ENCODE measurements at regions not wholly inside any gene's neighbourhood (a gene's known extent, or its start where the extent isn't known, plus 50 kb on each side); places are given as distances from the start of the nearest gene placed in this dataset.
"Not testable (repeated sequence)": the region's sequence is repeated elsewhere in the genome, so short reads cannot be mapped to it uniquely, and the experiment has no call there.

DNA sequence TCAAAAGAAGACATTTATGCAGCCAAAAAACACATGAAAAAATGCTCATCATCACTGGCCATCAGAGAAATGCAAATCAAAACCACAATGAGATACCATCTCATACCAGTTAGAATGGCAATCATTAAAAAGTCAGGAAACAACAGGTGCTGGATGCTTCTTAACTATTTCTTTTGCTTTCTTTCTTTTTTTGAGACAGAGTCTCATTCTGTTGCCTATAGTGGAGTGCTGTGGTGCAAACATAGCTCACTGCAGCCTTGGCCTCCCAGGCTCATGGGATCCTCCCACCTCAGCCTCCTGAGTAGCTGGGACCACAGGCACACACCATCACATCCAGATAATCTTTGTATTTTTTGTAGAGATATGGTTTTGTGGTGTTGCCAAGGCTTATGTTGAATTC, 387.7 kb downstream of the RAP2B start:
- DNase-seq; H3K9me3 Mint-ChIP-seq; intact Hi-C loops (cut with micrococcal nuclease); H3K27me3 Mint-ChIP-seq; POLR2A ChIA-PET; H3K36me3 Mint-ChIP-seq; H3K27ac Mint-ChIP-seq; CTCF ChIA-PET; H3K4me3 Mint-ChIP-seq: not testable (repeated sequence)
- peaks cover 15% of the 10 kb centered on the region for H3K4me1 Mint-ChIP-seq (ENCODE audit: low read depth)

DNA sequence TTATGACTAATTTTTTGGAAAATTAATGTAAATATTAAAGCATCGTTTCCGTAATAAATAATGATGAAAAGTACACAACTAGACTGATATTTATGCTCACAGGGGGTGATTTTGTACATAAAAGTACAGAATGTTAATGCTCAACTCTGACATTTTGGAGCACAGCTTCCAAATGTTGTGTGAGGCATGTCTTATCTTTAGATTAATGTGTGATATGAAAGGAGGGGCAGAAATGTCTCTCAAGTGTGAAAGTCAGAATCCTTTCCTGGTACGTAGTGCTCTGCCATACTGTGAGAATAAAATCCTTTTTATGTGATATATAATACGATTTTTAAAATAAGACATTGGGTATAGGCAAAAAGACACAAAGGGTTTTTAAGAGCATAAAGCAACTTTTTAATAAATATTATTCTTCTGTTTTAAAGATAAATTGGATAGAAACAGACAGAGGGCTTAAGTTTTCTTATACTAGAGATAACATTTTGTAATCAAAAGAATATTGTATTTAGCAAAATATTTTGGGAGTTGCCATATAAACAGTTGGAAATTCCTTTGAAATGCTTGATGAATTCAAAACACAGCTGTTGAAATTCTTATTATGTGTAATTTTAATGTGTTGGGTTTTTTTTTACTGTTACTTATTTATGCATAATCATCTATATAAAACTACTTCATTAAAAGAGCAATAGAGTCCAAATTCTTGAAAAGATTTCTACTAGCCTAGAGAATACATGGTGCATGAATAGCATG, 389.7 kb downstream of the RAP2B start:
- ChIA-PET CTCF (no interaction called here), POLR2A (no interaction called here)
- H3K36me3 Mint-ChIP-seq = no peaks in the 10 kb centered on the region
- no peak for DNase-seq
- intact Hi-C loops (cut with micrococcal nuclease) = loop anchor here (2.0 kb wide), 1 partner anchor 73 kb away; no protein-coding TSS in a partner anchor
- no peaks in the 10 kb centered on the region for H3K9me3 Mint-ChIP-seq
- H3K4me3 Mint-ChIP-seq = no peak overlapping the region
- peaks cover 20% of the 10 kb centered on the region for H3K4me1 Mint-ChIP-seq (ENCODE audit: low read depth)
- no peak overlapping the region for H3K27ac Mint-ChIP-seq
- no peaks in the 10 kb centered on the region for H3K27me3 Mint-ChIP-seq

GRCh38 chr3:153552887-153553604, 391.0 kb downstream of the RAP2B start:
- H3K4me1 Mint-ChIP-seq (ENCODE audit: low read depth) = peaks cover 16% of the 10 kb centered on the region
- ChIA-PET CTCF (no interaction called here), POLR2A (interaction anchor here (0.6 kb wide), 1 partner anchor 381 kb away, joined by 4 read pairs; no protein-coding TSS in a partner anchor)
- peaks cover 2% of the 10 kb centered on the region for H3K36me3 Mint-ChIP-seq
- no peak for DNase-seq
- H3K4me3 Mint-ChIP-seq = no peak overlapping the region
- no peak overlapping the region for H3K27ac Mint-ChIP-seq
- intact Hi-C loops (cut with micrococcal nuclease) = loop anchor here (1.0 to 2.0 kb wide), 2 partner anchors 24 to 72 kb away; no protein-coding TSS in a partner anchor
- H3K9me3 Mint-ChIP-seq = peaks cover 10% of the 10 kb centered on the region
- H3K27me3 Mint-ChIP-seq = no peaks in the 10 kb centered on the region

DNA sequence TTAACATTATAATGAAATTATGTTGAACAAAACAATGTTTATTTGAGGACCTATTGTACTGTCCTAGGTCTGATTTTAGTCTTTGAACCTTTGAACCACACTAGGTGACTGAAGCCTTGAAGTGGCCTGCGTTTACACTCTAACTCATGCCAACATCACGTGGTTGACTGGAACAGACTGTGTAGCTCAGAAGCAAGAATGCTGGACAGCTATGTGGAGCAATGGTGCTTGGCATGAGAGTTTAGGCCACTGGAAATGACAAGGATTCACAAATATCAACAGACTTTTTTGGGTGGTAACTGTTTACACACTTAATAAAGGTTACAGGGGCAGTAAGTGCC, 391.5 kb downstream of the RAP2B start:
- ChIA-PET POLR2A (interaction anchor here (0.6 kb wide), 1 partner anchor 382 kb away, joined by 4 read pairs; no protein-coding TSS in a partner anchor), CTCF (no interaction called here)
- no peak for DNase-seq
- H3K4me1 Mint-ChIP-seq (ENCODE audit: low read depth) = peaks cover 14% of the 10 kb centered on the region
- H3K36me3 Mint-ChIP-seq = peaks cover 8% of the 10 kb centered on the region
- no peak overlapping the region for H3K27ac Mint-ChIP-seq
- intact Hi-C loops (cut with micrococcal nuclease) = loop anchor here (1.0 to 2.0 kb wide), 2 partner anchors 24 to 71 kb away; no protein-coding TSS in a partner anchor
- no peak overlapping the region for H3K4me3 Mint-ChIP-seq
- H3K9me3 Mint-ChIP-seq = peaks cover 15% of the 10 kb centered on the region
- H3K27me3 Mint-ChIP-seq = no peaks in the 10 kb centered on the region

DNA sequence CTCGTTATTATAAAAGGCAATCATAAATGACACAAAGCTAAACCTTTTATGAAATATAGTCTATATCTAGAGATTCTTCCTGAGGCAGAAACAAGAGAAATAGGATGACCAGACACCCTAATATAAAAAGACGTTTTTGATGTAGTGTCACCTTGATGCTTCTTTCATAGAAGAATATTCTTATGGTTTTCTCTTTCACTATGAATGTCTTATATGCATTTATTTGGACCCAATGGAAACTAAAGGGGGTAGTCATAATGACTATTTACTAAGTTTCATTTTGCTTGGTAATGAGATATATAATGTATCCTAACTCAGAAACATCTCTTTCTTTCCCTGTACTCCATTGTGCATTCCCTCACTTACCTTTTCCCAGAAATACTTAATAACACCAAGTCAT, 393.9 kb downstream of the RAP2B start:
- intact Hi-C loops (cut with micrococcal nuclease) = no loop called here
- H3K27ac Mint-ChIP-seq = no peak overlapping the region
- H3K4me3 Mint-ChIP-seq = no peak overlapping the region
- DNase-seq = no peak
- CTCF ChIA-PET = interaction anchor here (0.8 kb wide), 1 partner anchor 39 kb away, joined by 3 read pairs; no protein-coding TSS in a partner anchor
- H3K4me1 Mint-ChIP-seq (ENCODE audit: low read depth) = peaks cover 14% of the 10 kb centered on the region
- POLR2A ChIA-PET = no interaction called here
- H3K27me3 Mint-ChIP-seq = no peaks in the 10 kb centered on the region
- H3K36me3 Mint-ChIP-seq = peaks cover 24% of the 10 kb centered on the region
- H3K9me3 Mint-ChIP-seq = peaks cover 35% of the 10 kb centered on the region

- H3K4me1 Mint-ChIP-seq (ENCODE audit: low read depth); H3K27me3 Mint-ChIP-seq; CTCF ChIA-PET; intact Hi-C loops (cut with micrococcal nuclease); H3K4me3 Mint-ChIP-seq; POLR2A ChIA-PET; H3K27ac Mint-ChIP-seq; DNase-seq: not testable (repeated sequence)
- Mint-ChIP-seq H3K9me3 (peaks cover 51% of the 10 kb centered on the region), H3K36me3 (peaks cover 29% of the 10 kb centered on the region)
Measured at GRCh38 chr3:153559366-153559765, 397.3 kb downstream of the RAP2B start.

GRCh38 chr3:153567011-153567410, 405.0 kb downstream of the RAP2B start:
- intact Hi-C loops (cut with micrococcal nuclease) = no loop called here
- POLR2A ChIA-PET = no interaction called here

DNA sequence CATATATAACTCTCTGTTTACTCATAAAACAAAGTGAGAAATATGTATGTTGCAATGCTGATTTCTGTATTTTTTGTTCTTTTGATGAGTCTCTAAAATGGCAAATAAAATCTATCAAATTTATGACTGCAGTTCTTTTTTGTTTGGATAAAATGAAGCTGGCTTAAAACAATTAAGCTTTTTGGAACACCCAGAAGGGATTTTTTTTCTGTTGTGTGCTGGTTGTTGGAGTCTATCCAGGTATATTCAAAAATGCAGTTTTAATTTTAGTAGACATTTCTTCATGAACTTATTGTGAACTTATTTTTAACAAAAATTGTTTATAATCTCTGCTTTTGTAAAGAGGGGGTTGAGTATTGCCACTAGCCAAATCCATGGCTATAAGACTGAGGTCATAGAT, 405.5 kb downstream of the RAP2B start:
- Mint-ChIP-seq H3K27me3 (no peaks in the 10 kb centered on the region), H3K9me3 (peaks cover 28% of the 10 kb centered on the region), H3K36me3 (peaks cover 13% of the 10 kb centered on the region), H3K27ac (no peak overlapping the region), H3K4me1 (ENCODE audit: low read depth) (no peaks in the 10 kb centered on the region), H3K4me3 (no peak overlapping the region)
- ChIA-PET POLR2A (no interaction called here), CTCF (no interaction called here)
- intact Hi-C loops (cut with micrococcal nuclease) = no loop called here
- no peak for DNase-seq

More at GRCh38 chr3:153567011-153567410, 405.0 kb downstream of the RAP2B start:
- Mint-ChIP-seq H3K27ac (no peak overlapping the region), H3K36me3 (peaks cover 13% of the 10 kb centered on the region), H3K4me3 (no peak overlapping the region), H3K4me1 (ENCODE audit: low read depth) (no peaks in the 10 kb centered on the region), H3K9me3 (peaks cover 29% of the 10 kb centered on the region), H3K27me3 (no peaks in the 10 kb centered on the region)
- CTCF ChIA-PET = no interaction called here
- no peak for DNase-seq

GRCh38 chr3:153570481-153570880, 408.5 kb downstream of the RAP2B start:
- CTCF ChIA-PET; POLR2A ChIA-PET; H3K36me3 Mint-ChIP-seq; intact Hi-C loops (cut with micrococcal nuclease); H3K27me3 Mint-ChIP-seq; H3K4me3 Mint-ChIP-seq; H3K4me1 Mint-ChIP-seq (ENCODE audit: low read depth); H3K9me3 Mint-ChIP-seq; DNase-seq; H3K27ac Mint-ChIP-seq: not testable (repeated sequence)

GRCh38 chr3:153572165-153572564, 410.1 kb downstream of the RAP2B start:
- peaks cover 5% of the 10 kb centered on the region for H3K4me1 Mint-ChIP-seq (ENCODE audit: low read depth)
- no peaks in the 10 kb centered on the region for H3K27me3 Mint-ChIP-seq
- no peak overlapping the region for H3K4me3 Mint-ChIP-seq
- intact Hi-C loops (cut with micrococcal nuclease) = no loop called here
- no peak for DNase-seq
- no peak overlapping the region for H3K27ac Mint-ChIP-seq
- peaks cover 2% of the 10 kb centered on the region for H3K9me3 Mint-ChIP-seq
- ChIA-PET CTCF (no interaction called here), POLR2A (no interaction called here)
- no peaks in the 10 kb centered on the region for H3K36me3 Mint-ChIP-seq

DNA sequence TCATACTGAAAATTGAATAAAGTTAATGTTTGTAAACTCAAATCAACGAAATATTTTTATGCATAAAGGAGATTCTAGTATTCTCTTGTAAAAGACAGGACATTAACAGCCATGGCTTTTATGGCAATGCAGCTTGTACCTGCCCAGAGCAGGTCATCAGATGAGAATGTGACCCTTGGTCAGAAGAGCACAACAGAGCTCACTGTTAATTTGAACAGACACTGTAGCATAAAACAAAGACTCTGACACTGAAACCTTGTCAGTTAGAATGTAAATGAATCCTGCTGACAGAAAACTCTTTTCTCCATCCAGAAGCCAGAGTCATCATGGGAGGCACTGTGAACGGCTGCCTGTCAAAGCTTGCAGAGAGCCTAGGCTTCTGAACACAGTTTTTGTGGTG, 410.6 kb downstream of the RAP2B start:
- DNase-seq = no peak
- intact Hi-C loops (cut with micrococcal nuclease) = no loop called here
- Mint-ChIP-seq H3K4me1 (ENCODE audit: low read depth) (peaks cover 6% of the 10 kb centered on the region), H3K4me3 (no peak overlapping the region), H3K9me3 (peaks cover 2% of the 10 kb centered on the region), H3K27me3 (no peaks in the 10 kb centered on the region), H3K36me3 (no peaks in the 10 kb centered on the region), H3K27ac (no peak overlapping the region)
- ChIA-PET POLR2A (no interaction called here), CTCF (no interaction called here)

DNA sequence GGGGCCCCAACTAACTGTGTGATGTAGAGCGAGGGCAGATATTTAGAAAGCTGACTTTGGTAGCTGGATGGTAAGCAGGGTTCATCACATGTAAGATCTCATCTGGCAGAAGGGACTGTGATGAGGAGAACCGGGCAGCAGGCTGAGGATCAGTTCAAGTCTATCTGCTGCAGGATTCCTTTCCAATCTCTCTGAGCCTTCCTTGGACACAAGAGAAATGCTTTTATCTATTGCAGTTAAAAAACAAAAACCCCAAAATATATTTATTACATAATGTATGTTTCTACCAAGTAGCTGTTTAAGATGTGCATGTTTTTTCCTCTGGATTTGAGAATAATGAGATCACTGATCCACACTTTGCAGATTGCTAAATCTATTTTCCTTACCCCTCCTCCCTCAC, 411.5 kb downstream of the RAP2B start:
- no peak for DNase-seq
- H3K4me3 Mint-ChIP-seq = no peak overlapping the region
- CTCF ChIA-PET = no interaction called here
- peaks cover 6% of the 10 kb centered on the region for H3K4me1 Mint-ChIP-seq (ENCODE audit: low read depth)
- POLR2A ChIA-PET = no interaction called here
- no peak overlapping the region for H3K27ac Mint-ChIP-seq
- H3K36me3 Mint-ChIP-seq = no peaks in the 10 kb centered on the region
- H3K9me3 Mint-ChIP-seq = peaks cover 2% of the 10 kb centered on the region
- no peaks in the 10 kb centered on the region for H3K27me3 Mint-ChIP-seq
- intact Hi-C loops (cut with micrococcal nuclease) = no loop called here

GRCh38 chr3:153574445-153574844, 412.4 kb downstream of the RAP2B start:
- H3K9me3 Mint-ChIP-seq = no peaks in the 10 kb centered on the region
- no peak overlapping the region for H3K4me3 Mint-ChIP-seq
- no peaks in the 10 kb centered on the region for H3K36me3 Mint-ChIP-seq
- ChIA-PET POLR2A (no interaction called here), CTCF (no interaction called here)
- no peak for DNase-seq
- no peak overlapping the region for H3K27ac Mint-ChIP-seq
- no peaks in the 10 kb centered on the region for H3K27me3 Mint-ChIP-seq
- H3K4me1 Mint-ChIP-seq (ENCODE audit: low read depth) = peaks cover 6% of the 10 kb centered on the region
- intact Hi-C loops (cut with micrococcal nuclease) = no loop called here

Data from activated CD4-positive, alpha-beta memory T cell treated with anti-CD3 and anti-CD28 coated beads for 36 hours (primary cell).